ENCODE measurements at regions not wholly inside any gene's neighbourhood (a gene's known extent, or its start where the extent isn't known, plus 50 kb on each side); places are given as distances from the start of the nearest gene placed in this dataset.

DNA sequence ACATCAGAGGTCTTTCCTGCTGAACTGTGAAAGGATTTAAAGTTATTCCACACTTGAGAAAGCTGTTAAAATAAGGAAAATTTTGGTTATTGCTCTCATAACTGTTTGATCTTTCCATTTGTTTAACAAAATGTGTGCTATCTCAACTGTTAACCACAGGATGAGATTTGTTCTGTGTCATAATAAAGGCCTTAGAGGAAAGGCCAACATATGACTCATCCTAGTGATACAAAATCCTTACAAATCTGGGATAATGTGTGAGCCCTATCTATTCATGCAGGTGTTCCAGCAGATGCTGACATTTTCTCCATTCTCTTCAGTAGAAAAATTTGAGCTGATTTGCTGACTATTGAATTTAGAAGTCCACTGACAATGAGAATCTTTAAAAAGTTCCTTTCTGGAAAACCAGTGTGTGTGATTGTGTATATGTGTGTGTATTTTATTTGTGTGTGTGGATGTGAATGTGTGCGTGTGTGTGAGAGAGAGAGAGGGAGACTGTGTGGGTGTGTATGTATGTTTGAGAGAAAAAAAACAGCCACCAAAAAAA lies 1111.9 kb upstream of the GYPC start:
- no peak overlapping the region for H3K4me3 ChIP-seq
- no peaks in the 10 kb centered on the region for H3K9me3 ChIP-seq
- no peak for TF ChIP-seq POLR2A (IDR thresholded peaks at IDR 0.05)
- TF ChIP-seq CTCF (IDR thresholded peaks at IDR 0.05 in 4 of 5, conservative IDR thresholded peaks at IDR 0.05 in 1 of 5), result no peak
- in situ Hi-C loops (cut with MboI; ENCODE audit: low sequenced_read_pairs in 4 of 4), result no loop called here
- DNase-seq (no peak), ATAC-seq (no peak)
- H3K27ac ChIP-seq, result no peak overlapping the region
- intact Hi-C loops (cut with DNase I; ENCODE audit: low total_unique reads), result no loop called here
- no peaks in the 10 kb centered on the region for H3K36me3 ChIP-seq
- no peaks in the 10 kb centered on the region for H3K4me1 ChIP-seq
- no peaks in the 10 kb centered on the region for H3K27me3 ChIP-seq

DNA sequence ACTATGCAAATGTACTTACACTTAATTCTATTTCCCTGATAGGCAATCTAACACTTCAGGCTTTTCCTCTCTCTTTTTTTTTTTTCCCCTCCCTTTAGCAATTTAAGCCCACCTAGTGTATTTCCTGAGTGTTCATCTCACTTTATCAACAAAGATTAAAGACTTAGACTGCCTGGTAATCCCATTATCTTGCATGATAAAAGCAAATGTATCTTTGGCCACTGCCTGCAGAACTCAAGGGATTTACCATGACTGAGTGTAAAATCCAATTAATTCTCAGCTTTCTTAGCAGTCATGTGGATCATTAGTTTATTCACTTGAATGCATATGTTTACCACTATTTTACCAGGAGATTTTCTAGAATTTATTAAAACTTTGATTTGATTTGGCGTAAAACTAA lies 1102.2 kb upstream of the GYPC start:
- in situ Hi-C loops (cut with MboI; ENCODE audit: low sequenced_read_pairs in 4 of 4), result no loop called here
- no peak for ATAC-seq
- no peaks in the 10 kb centered on the region for H3K36me3 ChIP-seq
- H3K4me1 ChIP-seq, result no peaks in the 10 kb centered on the region
- H3K4me3 ChIP-seq, result no peak overlapping the region
- intact Hi-C loops (cut with DNase I; ENCODE audit: low total_unique reads), result no loop called here
- DNase-seq, result no peak
- TF ChIP-seq POLR2A (IDR thresholded peaks at IDR 0.05), result no peak
- no peak overlapping the region for H3K27ac ChIP-seq
- H3K9me3 ChIP-seq, result no peaks in the 10 kb centered on the region
- no peaks in the 10 kb centered on the region for H3K27me3 ChIP-seq

DNA sequence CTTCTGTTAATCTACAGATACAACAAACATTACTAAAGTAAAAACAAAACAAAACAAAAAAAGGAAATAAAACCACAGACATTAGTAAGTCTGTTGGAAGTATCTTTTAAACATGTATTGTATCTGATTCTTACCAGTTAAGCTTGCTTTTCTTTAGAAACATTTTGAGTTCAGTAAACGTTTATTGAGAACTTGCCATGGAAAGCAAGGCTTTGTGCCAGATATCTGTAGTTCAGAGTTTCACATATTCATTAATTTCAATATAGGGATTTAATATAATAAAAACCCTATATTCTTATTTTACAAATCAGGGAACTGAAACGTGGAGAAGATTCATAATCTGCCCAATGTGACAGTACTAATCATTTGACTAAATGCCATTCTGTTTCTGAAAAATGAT lies 1101.0 kb upstream of the GYPC start:
- no peak overlapping the region for H3K27ac ChIP-seq
- H3K4me3 ChIP-seq, result no peak overlapping the region
- TF ChIP-seq CTCF (IDR thresholded peaks at IDR 0.05 in 4 of 5, conservative IDR thresholded peaks at IDR 0.05 in 1 of 5) (no peak), POLR2A (IDR thresholded peaks at IDR 0.05) (no peak)
- ATAC-seq (no peak), DNase-seq (no peak)
- H3K36me3 ChIP-seq, result no peaks in the 10 kb centered on the region
- no peaks in the 10 kb centered on the region for H3K4me1 ChIP-seq
- intact Hi-C loops (cut with DNase I; ENCODE audit: low total_unique reads), result no loop called here
- H3K9me3 ChIP-seq, result no peaks in the 10 kb centered on the region
- in situ Hi-C loops (cut with MboI; ENCODE audit: low sequenced_read_pairs in 4 of 4), result no loop called here
- H3K27me3 ChIP-seq, result no peaks in the 10 kb centered on the region

GRCh38 chr2:125559186-125559585 lies 1096.8 kb upstream of the GYPC start:
- intact Hi-C loops (cut with DNase I; ENCODE audit: low total_unique reads) (no loop called here), in situ Hi-C loops (cut with MboI; ENCODE audit: low sequenced_read_pairs in 4 of 4) (no loop called here)
- Histone ChIP-seq H3K27ac (no peak overlapping the region), H3K9me3 (no peaks in the 10 kb centered on the region), H3K4me1 (no peaks in the 10 kb centered on the region), H3K36me3 (no peaks in the 10 kb centered on the region), H3K4me3 (no peak overlapping the region), H3K27me3 (no peaks in the 10 kb centered on the region)
- no peak for TF ChIP-seq CTCF (IDR thresholded peaks at IDR 0.05 in 4 of 5, conservative IDR thresholded peaks at IDR 0.05 in 1 of 5)
- TF ChIP-seq POLR2A (IDR thresholded peaks at IDR 0.05), result no peak
- DNase-seq, result no peak
- ATAC-seq, result no peak

DNA sequence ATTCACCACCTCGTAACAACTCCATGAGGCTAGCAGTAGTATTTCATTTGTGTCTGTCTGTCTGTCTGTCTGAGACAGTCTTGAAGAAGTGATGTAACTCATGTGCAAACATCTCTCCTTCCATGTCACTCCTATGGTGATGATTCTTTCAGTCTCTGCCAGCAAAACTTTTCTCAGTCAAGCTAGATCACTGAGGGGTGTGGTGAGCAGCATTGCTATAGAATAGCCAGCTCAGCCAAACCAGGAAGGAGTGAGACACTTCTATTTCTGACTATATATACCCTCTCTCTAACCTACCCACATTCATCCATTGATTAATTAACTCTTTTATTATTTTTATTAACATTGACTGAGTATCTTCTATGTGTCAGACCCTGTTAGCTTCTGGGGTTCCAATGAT lies 1095.1 kb upstream of the GYPC start:
- TF ChIP-seq CTCF (IDR thresholded peaks at IDR 0.05 in 4 of 5, conservative IDR thresholded peaks at IDR 0.05 in 1 of 5), result no peak
- TF ChIP-seq POLR2A (IDR thresholded peaks at IDR 0.05), result no peak
- Histone ChIP-seq H3K27ac (no peak overlapping the region), H3K4me3 (no peak overlapping the region), H3K4me1 (no peaks in the 10 kb centered on the region), H3K36me3 (no peaks in the 10 kb centered on the region), H3K9me3 (no peaks in the 10 kb centered on the region), H3K27me3 (no peaks in the 10 kb centered on the region)
- intact Hi-C loops (cut with DNase I; ENCODE audit: low total_unique reads), result no loop called here
- ATAC-seq (no peak), DNase-seq (no peak)
- in situ Hi-C loops (cut with MboI; ENCODE audit: low sequenced_read_pairs in 4 of 4), result no loop called here

Measured in gastrocnemius medialis (tissue), 4 donors.